ENCODE measurements at regions not wholly inside any gene's neighbourhood (a gene's known extent, or its start where the extent isn't known, plus 50 kb on each side); places are given as distances from the start of the nearest gene placed in this dataset.
"Not testable (repeated sequence)": the region's sequence is repeated elsewhere in the genome, so short reads cannot be mapped to it uniquely, and the experiment has no call there.

DNA sequence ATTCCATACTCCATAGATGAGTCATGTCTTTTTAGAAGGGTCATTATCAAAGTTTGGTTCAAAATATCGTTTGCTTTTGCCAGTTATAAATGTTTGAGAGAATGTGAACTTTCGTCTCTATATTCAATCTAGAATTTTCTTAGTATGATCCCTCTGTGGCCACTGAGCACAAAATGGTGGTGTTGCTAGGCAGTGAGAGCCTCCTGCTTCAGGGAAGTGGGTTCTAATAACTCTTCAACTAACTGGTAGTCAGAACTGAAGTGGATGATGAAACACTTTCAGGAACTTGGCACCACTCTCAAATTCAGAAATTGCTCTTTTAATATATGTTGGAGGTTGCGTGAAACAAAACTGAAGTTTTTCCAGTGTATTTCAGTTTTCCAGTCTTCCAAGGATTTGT is 125.0 kb upstream of the DOK5 start:
- H3K27ac ChIP-seq: no peak overlapping the region
- POLR2A ChIA-PET (ENCODE audit: low non-redundant PET): no interaction called here
- TF ChIP-seq, protein P1, sequence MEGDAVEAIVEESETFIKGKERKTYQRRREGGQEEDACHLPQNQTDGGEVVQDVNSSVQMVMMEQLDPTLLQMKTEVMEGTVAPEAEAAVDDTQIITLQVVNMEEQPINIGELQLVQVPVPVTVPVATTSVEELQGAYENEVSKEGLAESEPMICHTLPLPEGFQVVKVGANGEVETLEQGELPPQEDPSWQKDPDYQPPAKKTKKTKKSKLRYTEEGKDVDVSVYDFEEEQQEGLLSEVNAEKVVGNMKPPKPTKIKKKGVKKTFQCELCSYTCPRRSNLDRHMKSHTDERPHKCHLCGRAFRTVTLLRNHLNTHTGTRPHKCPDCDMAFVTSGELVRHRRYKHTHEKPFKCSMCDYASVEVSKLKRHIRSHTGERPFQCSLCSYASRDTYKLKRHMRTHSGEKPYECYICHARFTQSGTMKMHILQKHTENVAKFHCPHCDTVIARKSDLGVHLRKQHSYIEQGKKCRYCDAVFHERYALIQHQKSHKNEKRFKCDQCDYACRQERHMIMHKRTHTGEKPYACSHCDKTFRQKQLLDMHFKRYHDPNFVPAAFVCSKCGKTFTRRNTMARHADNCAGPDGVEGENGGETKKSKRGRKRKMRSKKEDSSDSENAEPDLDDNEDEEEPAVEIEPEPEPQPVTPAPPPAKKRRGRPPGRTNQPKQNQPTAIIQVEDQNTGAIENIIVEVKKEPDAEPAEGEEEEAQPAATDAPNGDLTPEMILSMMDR (conservative IDR thresholded peaks at IDR 0.05; ENCODE audit: low read depth): no peak
- DNase-seq (ENCODE audit: low spot score): no peak
- CTCF ChIA-PET: no interaction called here

DNA sequence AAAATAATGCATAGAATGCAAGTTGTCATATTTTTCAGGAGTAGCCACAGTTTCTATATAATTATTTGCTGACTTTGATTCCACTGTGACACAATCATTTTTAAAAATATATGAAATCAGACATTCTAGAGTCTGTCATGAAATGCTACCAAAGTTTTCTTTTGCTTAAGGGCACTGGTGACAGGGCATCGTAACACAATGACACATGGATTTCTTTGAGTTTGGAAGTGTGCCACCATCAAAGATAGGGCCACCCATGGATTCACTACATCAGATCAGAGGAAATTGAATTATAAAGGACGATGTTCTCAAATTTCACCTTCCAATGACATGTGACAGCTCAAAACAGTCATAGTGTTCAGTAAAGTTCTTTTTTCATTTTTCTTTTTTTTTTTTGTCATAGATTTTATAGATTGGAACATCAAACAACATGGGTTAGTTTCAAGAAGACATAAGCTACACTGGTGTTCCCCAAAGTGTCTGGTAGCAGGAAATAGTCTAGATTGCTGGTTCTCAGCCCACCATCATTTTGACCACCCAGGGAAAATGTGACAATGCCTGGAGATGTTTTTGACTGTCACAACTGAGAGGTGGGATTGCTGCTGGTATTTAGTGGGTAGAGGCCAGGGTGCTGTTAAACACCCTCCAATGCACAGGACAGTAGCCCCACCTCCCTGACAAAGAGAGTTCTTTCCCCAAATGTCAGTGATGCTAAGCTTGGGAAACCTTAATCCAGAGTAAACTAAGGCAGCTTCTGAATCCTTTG is 123.8 kb upstream of the DOK5 start:
- DNase-seq (ENCODE audit: low spot score): no peak
- TF ChIP-seq, protein P1 (conservative IDR thresholded peaks at IDR 0.05; ENCODE audit: low read depth): no peak
- CTCF ChIA-PET: interaction anchor here (0.6 kb wide), 1 partner anchor 184 kb away, joined by 3 read pairs; no protein-coding TSS in a partner anchor
- POLR2A ChIA-PET (ENCODE audit: low non-redundant PET): interaction anchor here (0.7 kb wide), 1 partner anchor 31 kb away, joined by 4 read pairs; no protein-coding TSS in a partner anchor
- H3K27ac ChIP-seq: no peak overlapping the region

DNA sequence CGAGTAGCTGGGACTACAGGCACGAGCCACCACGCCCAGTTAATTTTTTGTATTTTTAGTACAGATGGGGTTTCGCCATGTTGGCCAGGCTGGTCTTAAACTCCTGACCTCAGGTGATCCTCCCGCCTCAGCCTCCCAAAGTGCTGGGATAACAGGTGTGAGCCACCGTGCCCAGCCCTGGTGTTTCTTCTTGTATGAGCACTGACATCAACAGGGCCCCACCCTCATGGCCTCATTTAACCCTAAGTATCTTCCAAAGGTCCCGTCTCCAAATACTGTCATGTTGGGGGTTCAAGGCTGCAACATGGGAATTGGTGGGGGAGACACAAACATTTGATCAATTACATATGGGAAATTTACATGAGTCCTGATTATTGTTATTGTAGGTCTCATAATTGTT is 122.9 kb upstream of the DOK5 start:
- CTCF ChIA-PET: interaction anchor here (0.6 kb wide), 1 partner anchor 221 kb away, joined by 3 read pairs; no protein-coding TSS in a partner anchor
- H3K27ac ChIP-seq; DNase-seq (ENCODE audit: low spot score); POLR2A ChIA-PET (ENCODE audit: low non-redundant PET): not testable (repeated sequence)

DNA sequence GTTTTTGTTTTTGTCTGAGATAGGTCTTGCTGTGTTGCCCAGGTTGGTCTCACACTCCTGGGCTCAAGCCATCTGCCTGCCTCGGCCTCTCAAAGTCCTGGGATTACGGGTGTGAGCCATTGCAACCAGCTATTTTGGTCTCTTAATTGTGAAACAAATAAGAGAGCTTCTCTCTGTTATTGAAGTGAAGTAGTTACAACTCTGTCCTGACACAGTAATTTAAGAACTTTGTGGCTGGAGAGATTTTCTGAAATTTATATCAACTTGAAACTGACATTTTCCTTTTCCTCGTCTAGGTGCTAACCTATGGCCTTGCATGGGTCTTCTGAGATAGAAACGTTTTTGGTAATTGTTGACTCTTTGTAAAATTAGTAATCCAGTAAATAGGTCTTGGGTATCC is 122.1 kb upstream of the DOK5 start:
- ChIA-PET CTCF (no interaction called here), POLR2A (ENCODE audit: low non-redundant PET) (no interaction called here)
- DNase-seq (ENCODE audit: low spot score): no peak

DNA sequence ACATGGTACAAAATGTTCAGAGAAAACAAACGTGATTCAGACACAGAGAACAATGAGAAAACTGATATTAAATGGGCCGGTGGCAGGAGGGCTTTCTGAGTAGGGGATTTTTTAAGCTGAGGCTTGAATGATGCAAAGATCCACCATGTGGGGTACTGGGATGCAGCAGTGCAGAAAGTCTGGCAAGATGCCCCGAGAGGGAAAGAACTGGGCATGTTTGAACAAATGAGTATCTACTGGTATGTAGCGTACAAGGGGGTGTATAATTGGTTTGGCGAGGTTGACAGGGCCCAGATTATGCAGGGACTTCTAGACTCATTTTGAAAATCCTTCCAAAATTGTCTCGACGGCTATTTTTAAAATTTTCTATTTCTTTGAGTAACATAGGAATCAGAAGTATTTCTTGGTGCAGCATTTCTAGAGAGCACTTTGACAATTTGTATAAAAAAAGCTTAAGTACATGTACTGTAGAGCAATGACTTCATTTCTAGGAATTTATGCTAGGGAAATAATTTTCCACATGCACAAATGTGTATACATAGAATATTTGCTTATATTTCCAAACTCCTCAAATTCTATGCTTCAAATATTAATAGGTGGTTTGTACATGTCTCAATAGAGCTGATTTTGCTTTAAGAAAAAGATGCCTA is 119.6 kb upstream of the DOK5 start:
- DNase-seq (ENCODE audit: low spot score): peak; percentile 62
- TF ChIP-seq, protein P1 (conservative IDR thresholded peaks at IDR 0.05; ENCODE audit: low read depth): no peak
- no peak overlapping the region for H3K27ac ChIP-seq
- ChIA-PET CTCF (interaction anchor here (0.6 kb wide), 1 partner anchor 537 kb away, joined by 6 read pairs; no protein-coding TSS in a partner anchor), POLR2A (ENCODE audit: low non-redundant PET) (no interaction called here)

More for the DNA sequence above, 122.1 kb upstream of the DOK5 start:
- TF ChIP-seq, protein P1 (conservative IDR thresholded peaks at IDR 0.05; ENCODE audit: low read depth): no peak
- H3K27ac ChIP-seq: no peak overlapping the region

DNA sequence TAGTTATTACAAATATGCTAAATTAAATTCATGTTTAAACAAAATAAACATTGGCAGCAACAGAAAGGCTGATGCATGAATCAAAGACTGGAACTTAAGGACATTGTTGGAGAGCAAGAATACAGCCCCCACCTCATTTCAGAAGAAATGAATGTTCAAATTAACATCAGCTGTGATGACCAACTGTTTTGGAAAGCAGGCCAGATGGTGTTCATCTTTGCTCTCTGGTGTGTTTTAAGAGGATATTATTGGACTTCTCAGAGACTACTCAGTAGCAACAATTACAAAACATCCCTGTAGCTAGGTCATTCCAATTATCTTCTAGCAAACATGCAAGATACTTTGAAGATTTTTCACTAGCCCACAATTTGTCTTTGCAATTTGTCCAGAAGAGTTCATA is 118.6 kb upstream of the DOK5 start:
- POLR2A ChIA-PET (ENCODE audit: low non-redundant PET): no interaction called here
- TF ChIP-seq, protein P1 (conservative IDR thresholded peaks at IDR 0.05; ENCODE audit: low read depth): no peak
- CTCF ChIA-PET: interaction anchor here (0.5 kb wide), 1 partner anchor 40 kb away, joined by 3 read pairs; no protein-coding TSS in a partner anchor
- H3K27ac ChIP-seq: no peak overlapping the region
- DNase-seq (ENCODE audit: low spot score): no peak

DNA sequence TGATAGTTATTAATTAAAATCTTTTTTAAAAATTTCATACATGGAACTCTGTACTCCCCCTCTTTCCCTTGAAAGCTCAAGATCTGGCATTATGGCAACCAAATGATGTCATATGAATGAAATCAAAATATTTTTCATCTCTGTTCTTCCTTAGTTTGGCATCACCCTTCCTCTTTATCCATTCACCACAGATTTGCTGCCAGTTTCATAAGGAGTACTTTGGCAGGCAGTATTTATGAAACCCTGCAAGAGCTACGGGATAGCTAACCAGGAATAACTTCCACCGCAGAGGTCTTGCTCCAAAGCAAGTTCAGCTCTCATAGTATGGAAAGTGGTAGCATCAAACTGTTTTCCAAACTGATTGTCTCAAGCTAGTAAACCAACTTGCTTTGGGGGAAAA is 113.9 kb upstream of the DOK5 start:
- no peak for DNase-seq (ENCODE audit: low spot score)
- ChIA-PET CTCF (interaction anchor here (0.7 kb wide), 1 partner anchor 1651 kb away, joined by 3 read pairs; no protein-coding TSS in a partner anchor), POLR2A (ENCODE audit: low non-redundant PET) (no interaction called here)
- TF ChIP-seq, protein P1 (conservative IDR thresholded peaks at IDR 0.05; ENCODE audit: low read depth): no peak
- H3K27ac ChIP-seq: no peak overlapping the region
